Activated naive CD8-positive, alpha-beta T cell (primary cell): ENCODE measurements at regions not wholly inside any gene's neighbourhood (a gene's known extent, or its start where the extent isn't known, plus 50 kb on each side); places are given as distances from the start of the nearest gene placed in this dataset.

Experiments used
- H3K27ac Mint-ChIP-seq: one replicate; pipeline ENCODE4 v1.8.0; 2021; ENCODE audit warnings: mixed read lengths
- H3K27me3 Mint-ChIP-seq: one replicate; pipeline ENCODE4 v1.8.0; 2021; ENCODE audit warnings: mixed read lengths
- H3K36me3 Mint-ChIP-seq: one replicate; pipeline ENCODE4 v1.8.0; 2021; ENCODE audit warnings: mixed read lengths
- H3K4me1 Mint-ChIP-seq: one replicate; pipeline ENCODE4 v1.8.0; 2021; ENCODE audit warnings: low read depth, mixed read lengths
- H3K4me3 Mint-ChIP-seq: one replicate; pipeline ENCODE4 v1.8.0; 2021; ENCODE audit warnings: mild to moderate bottlenecking, mixed read lengths
- H3K9me3 Mint-ChIP-seq: one replicate; pipeline ENCODE4 v1.8.0; 2021; ENCODE audit warnings: low read depth, mixed read lengths

DNA sequence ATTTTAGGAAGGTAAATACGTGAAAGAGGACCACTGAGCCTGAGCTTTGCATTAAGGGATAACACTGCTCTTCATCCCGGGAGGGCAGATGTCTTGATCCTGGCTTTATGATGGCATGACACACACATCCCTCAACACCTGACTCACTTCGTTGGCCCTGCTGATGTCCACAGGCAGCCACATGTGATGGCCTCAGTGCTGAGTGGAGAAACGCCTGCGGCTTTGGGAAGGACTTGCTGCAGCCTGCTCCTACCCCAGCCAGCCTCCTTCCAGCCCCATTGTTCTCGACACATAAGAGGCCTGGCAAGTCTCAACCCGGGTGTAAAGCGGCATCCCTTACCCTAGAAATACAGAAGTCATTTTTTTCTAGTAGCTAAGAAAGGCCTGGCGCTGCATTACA lies 169.0 kb downstream of the SYK start:
- H3K4me3 Mint-ChIP-seq: no peak overlapping the region
- H3K36me3 Mint-ChIP-seq: no peaks in the 10 kb centered on the region
- H3K9me3 Mint-ChIP-seq: no peaks in the 10 kb centered on the region
- no peak overlapping the region for H3K27ac Mint-ChIP-seq
- H3K4me1 Mint-ChIP-seq: peaks cover 9% of the 10 kb centered on the region
- peaks cover 6% of the 10 kb centered on the region for H3K27me3 Mint-ChIP-seq

DNA sequence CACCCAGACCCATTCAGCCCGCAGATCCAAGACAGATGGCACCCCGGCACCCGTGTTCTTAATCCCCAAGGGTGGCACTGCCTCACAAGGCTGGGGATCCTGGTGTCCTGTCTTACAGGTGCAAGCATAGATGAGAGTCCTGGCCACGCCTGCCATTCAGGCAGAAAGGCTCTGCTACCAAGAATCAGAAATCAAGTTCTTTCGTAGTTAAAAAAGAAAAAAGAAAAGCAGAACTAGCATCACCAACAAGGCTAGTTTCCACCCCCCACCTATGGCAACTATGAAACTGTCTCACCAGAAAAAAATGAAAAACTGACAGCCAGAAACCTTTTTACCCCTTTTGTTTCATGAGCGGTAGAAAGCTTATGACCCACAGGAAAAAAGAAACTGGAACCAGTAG lies 170.4 kb downstream of the SYK start:
- H3K4me1 Mint-ChIP-seq: no peaks in the 10 kb centered on the region
- no peaks in the 10 kb centered on the region for H3K36me3 Mint-ChIP-seq
- H3K4me3 Mint-ChIP-seq: no peak overlapping the region
- H3K27me3 Mint-ChIP-seq: peaks cover 6% of the 10 kb centered on the region
- H3K27ac Mint-ChIP-seq: no peak overlapping the region
- H3K9me3 Mint-ChIP-seq: no peaks in the 10 kb centered on the region

DNA sequence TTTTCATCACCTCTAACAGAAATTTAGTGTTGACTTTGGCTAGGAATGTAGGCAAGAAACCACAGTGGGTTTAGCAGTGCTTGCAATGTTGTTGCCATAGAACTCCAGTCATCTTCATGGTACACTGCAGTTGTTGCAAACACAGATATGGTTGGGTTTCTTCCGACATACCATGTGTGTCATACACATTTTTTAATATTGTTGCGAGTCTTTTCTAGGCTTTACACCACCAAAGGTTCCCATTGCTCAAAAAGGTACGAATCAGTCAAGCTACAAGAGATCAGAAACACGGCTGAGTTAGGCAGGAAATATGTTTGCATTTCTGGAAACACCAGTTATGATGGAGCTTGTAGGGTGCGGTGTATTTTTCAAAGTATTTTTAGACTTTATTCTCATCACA lies 172.4 kb downstream of the SYK start:
- peaks cover 8% of the 10 kb centered on the region for H3K27me3 Mint-ChIP-seq
- no peak overlapping the region for H3K27ac Mint-ChIP-seq
- H3K4me1 Mint-ChIP-seq: no peaks in the 10 kb centered on the region
- no peaks in the 10 kb centered on the region for H3K36me3 Mint-ChIP-seq
- H3K4me3 Mint-ChIP-seq: no peak overlapping the region
- no peaks in the 10 kb centered on the region for H3K9me3 Mint-ChIP-seq

DNA sequence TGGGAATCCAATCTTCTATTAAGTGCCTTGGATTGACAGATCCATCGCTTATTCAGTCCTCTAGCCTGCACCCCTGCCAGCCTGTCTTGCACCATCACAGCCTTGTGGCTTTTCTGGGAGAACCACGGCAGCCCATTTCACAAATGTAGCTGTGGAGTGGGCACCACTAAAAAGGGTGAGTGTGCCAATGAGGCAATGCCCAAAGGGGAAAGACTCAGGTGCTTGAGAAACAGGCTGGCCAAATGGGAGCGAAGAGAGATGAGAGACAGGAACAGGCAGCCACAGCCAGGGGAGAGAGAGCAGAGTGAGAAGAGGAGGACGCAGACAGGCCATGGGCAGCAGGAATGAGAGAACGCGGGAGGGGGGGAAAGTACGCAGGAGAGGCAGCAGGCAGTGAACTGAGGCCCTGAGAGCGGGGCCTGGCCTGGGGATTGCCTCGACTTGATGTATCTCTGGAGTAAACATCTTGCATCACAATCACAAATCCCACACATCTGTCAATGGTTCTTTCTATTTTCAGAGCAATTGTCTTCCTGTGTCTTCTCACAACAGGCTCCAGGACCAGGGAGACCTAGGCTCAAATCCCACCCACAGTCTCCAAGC lies 173.1 kb downstream of the SYK start:
- Mint-ChIP-seq H3K36me3 (no peaks in the 10 kb centered on the region), H3K27ac (no peak overlapping the region), H3K9me3 (no peaks in the 10 kb centered on the region), H3K4me1 (no peaks in the 10 kb centered on the region), H3K4me3 (no peak overlapping the region), H3K27me3 (peaks cover 7% of the 10 kb centered on the region)

DNA sequence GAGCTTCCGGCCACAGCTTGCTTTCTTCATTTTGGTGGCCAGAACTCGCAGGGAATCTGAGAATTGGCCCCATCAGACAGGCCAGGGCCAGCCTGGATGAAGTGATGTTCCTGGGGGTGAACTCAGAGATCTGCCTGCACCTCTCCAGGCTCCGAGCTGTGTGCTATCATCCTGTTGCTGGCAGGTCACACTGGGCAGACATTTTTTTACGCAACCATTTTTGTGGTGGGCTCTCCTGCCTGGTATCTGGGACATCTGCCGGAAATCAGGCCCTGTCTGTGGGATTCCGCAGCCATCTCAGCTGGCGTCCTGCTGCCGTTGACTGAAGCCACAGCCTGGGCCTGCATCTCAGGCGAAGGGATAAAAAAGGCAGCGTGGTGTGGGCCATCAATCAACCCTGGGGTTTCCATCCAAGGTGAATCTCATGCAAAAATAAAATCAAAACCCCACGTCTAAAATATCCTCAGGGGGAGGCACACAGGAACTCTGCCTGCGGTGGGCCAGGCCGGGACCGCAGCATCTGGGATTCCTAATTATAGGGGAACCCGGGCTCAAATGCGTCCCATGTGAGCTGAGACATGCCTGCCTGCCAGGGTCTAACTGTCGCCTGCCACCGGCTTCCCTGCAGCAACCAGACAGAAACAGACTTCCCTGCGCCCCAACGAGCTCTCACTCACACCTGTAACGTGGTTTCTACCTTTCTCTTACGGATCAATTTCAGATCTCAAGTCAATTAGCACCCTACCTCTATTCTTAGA lies 174.3 kb downstream of the SYK start:
- Mint-ChIP-seq H3K4me3 (no peak overlapping the region), H3K27me3 (peaks cover 7% of the 10 kb centered on the region), H3K9me3 (no peaks in the 10 kb centered on the region), H3K27ac (no peak overlapping the region), H3K36me3 (no peaks in the 10 kb centered on the region), H3K4me1 (no peaks in the 10 kb centered on the region)

DNA sequence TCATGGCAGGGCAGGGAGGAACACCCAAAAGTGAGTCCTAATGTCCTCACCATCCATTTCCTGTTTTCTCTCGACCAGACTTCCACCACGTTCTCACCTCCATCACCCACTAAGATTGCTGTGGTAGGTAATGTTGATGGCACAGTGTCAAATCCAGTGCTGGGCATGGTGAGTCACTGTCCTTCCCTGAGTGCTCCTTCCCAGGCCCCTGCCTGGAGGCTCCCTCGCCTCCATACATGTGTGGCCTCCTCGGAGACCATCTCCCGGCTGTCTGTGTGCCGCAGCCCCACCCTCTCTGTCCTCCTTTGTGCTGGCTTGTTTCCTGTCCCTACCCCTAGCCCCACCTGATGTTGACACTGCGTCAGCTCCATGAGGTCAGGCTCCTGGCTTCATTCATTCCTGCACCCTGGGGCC lies 177.5 kb downstream of the SYK start:
- Mint-ChIP-seq H3K9me3 (no peaks in the 10 kb centered on the region), H3K36me3 (no peaks in the 10 kb centered on the region), H3K4me3 (no peak overlapping the region), H3K27me3 (peaks cover 4% of the 10 kb centered on the region), H3K4me1 (no peaks in the 10 kb centered on the region), H3K27ac (no peak overlapping the region)

DNA sequence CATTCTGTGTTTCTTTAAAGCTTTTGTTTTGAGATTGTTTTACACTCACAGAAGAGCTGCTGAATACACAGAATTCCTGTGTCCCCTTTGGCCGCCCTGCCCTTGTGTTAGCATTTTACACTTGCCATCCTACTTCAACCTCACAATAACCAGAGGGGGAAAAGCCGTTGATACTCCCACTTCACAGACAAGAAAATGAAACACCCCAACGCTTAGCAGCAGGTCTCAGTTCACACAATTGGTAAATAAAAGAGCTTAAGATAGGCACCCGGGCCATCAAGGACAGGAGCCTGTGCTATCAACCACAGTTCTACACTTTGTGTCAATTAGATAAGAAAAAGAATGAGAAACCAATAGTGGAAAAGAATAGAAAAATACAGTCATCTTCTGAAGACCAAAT lies 178.0 kb downstream of the SYK start:
- peaks cover 4% of the 10 kb centered on the region for H3K27me3 Mint-ChIP-seq
- no peaks in the 10 kb centered on the region for H3K9me3 Mint-ChIP-seq
- H3K27ac Mint-ChIP-seq: no peak overlapping the region
- no peak overlapping the region for H3K4me3 Mint-ChIP-seq
- no peaks in the 10 kb centered on the region for H3K36me3 Mint-ChIP-seq
- H3K4me1 Mint-ChIP-seq: no peaks in the 10 kb centered on the region

DNA sequence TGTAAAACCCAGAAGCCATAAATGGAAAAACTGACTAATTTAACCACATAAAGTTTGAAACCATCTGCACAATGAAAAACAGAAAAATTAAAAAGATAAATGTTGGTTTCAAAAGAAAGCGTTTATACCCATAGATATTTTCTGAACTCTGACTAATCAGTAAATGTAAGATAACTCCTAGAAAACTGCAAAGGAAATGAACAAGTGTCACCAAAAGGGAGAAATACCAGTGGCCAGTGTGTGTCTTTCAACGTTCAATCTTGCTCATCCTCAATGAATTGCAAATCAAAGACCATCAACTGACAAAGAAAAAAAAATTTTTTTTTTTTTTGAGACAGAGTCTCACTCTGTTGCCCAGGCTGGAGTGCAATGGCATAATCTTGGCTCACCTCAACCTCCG lies 180.1 kb downstream of the SYK start:
- no peak overlapping the region for H3K4me3 Mint-ChIP-seq
- no peak overlapping the region for H3K27ac Mint-ChIP-seq
- H3K27me3 Mint-ChIP-seq: peaks cover 4% of the 10 kb centered on the region
- H3K36me3 Mint-ChIP-seq: no peaks in the 10 kb centered on the region
- H3K4me1 Mint-ChIP-seq: no peaks in the 10 kb centered on the region
- H3K9me3 Mint-ChIP-seq: no peaks in the 10 kb centered on the region

DNA sequence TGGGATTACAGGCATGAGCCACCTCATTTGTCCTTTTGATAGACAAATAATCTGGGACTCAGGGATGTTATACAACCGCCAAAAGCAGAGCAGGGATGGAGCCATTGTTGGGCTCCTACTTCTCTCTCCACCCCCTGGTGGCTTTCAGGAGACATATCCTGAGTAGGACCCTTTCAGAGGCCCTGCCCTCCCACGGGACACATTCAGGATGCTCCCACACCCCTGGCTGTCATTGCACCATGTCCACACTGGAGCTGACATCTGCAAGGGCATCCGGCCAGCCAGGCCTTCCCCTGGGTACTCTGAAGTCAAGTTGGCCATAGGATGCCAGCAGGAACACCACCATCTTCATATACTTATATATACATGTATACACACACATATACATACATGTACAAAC lies 181.8 kb downstream of the SYK start:
- Mint-ChIP-seq H3K27ac (no peak overlapping the region), H3K9me3 (no peaks in the 10 kb centered on the region), H3K4me3 (no peak overlapping the region), H3K27me3 (peaks cover 4% of the 10 kb centered on the region), H3K36me3 (no peaks in the 10 kb centered on the region), H3K4me1 (no peaks in the 10 kb centered on the region)

DNA sequence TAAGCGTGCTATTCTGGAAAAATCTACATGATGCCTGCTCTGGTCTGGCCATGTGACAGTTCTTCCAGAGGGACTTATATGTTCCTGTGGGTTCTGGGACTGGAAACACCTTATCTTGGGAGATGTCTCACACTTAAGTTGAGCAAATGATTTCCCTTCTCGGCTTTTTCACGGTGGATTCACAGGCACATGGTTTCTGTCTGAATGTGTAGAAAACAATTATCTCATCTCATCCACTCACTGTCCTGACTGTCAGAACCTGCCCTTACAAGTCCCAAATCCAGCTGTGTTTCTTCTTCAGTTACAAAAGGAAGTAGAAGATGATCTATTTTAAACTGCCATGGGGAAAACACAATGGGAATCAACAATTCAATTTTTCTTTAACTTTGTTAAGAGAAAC lies 184.0 kb downstream of the SYK start:
- Mint-ChIP-seq H3K4me3 (no peak overlapping the region), H3K4me1 (no peaks in the 10 kb centered on the region), H3K9me3 (no peaks in the 10 kb centered on the region), H3K27me3 (peaks cover 2% of the 10 kb centered on the region), H3K27ac (no peak overlapping the region), H3K36me3 (no peaks in the 10 kb centered on the region)

DNA sequence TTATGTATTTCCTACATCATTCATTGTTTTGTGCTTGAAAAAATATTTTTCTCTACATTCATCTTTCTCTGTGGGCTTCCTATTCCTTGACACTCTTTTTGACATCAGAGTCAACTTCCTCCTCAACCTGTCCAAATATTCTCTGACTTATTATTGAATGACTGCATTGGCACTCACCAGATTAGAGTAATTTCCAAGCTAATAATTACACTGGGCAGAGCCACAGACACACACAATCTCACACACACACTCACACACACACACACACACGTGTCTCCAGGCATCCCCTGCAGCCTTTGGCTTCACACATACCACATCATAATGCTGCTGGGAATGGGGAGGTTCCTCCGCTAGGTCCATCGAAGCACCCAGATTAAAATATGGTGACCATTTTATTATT lies 184.5 kb downstream of the SYK start:
- Mint-ChIP-seq H3K9me3 (no peaks in the 10 kb centered on the region), H3K4me3 (no peak overlapping the region), H3K4me1 (no peaks in the 10 kb centered on the region), H3K27me3 (peaks cover 2% of the 10 kb centered on the region), H3K27ac (no peak overlapping the region), H3K36me3 (no peaks in the 10 kb centered on the region)

DNA sequence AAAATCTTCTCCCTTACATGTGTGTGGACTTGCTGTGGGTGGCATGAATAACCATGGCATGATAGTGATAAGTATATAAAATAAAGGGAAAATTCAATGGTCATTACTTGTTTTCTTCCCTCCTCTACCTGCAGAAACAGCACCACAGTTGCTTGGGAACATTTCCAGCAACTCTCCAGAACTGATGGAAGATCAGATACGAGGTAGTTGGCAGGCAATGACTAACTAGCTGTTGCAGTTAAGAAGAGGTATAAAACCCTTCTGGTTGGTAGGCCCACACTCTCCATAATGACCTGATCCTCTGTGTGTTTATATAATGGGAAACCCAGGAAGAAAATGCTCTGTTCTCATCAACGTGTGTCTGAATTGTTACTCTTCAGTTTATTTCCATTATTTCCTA lies 185.9 kb downstream of the SYK start:
- Mint-ChIP-seq H3K27me3 (peaks cover 2% of the 10 kb centered on the region), H3K4me3 (no peak overlapping the region), H3K27ac (no peak overlapping the region), H3K4me1 (no peaks in the 10 kb centered on the region), H3K9me3 (no peaks in the 10 kb centered on the region), H3K36me3 (no peaks in the 10 kb centered on the region)

DNA sequence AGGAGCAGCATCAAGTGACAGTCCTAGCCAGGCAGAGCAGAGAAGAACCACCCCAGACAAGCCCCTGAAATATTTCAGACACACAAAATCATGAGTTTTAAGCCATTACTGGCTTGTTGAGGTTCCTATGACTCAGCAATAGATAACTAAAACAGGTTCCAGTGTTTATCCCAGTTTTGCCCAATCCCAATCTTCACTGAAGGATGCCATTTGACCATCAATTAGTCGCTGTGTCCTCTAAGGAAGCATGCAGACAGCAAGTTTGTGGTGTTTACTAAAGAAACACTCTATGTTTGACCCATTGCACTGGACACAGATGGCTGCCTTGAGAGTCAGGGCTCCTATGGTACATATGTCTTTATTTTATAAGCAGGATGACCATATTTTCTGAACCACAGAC lies 186.7 kb downstream of the SYK start:
- no peak overlapping the region for H3K4me3 Mint-ChIP-seq
- no peaks in the 10 kb centered on the region for H3K9me3 Mint-ChIP-seq
- H3K4me1 Mint-ChIP-seq: no peaks in the 10 kb centered on the region
- H3K27ac Mint-ChIP-seq: no peak overlapping the region
- peaks cover 2% of the 10 kb centered on the region for H3K27me3 Mint-ChIP-seq
- H3K36me3 Mint-ChIP-seq: no peaks in the 10 kb centered on the region

DNA sequence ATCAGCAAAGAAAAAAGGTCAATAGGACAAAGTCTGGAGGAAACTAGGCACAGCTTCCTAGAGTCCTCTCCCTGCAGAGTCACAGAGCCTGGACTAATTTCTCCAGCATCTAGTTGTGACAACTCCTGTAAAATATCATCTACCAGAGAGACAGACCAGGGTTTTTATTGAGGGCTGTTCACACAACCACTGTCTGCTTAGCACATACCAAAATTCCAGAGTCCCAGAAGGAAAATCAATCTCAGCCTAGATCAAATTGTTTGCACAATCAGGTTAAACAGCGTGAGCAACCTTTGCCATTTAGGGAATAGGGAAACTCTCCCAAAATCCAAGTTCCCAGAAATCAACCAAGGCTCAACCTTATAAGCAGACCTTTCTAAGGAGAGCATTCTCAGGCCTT lies 190.3 kb downstream of the SYK start:
- H3K9me3 Mint-ChIP-seq: no peaks in the 10 kb centered on the region
- no peaks in the 10 kb centered on the region for H3K36me3 Mint-ChIP-seq
- H3K27me3 Mint-ChIP-seq: no peaks in the 10 kb centered on the region
- H3K4me3 Mint-ChIP-seq: no peak overlapping the region
- no peaks in the 10 kb centered on the region for H3K4me1 Mint-ChIP-seq
- H3K27ac Mint-ChIP-seq: no peak overlapping the region

DNA sequence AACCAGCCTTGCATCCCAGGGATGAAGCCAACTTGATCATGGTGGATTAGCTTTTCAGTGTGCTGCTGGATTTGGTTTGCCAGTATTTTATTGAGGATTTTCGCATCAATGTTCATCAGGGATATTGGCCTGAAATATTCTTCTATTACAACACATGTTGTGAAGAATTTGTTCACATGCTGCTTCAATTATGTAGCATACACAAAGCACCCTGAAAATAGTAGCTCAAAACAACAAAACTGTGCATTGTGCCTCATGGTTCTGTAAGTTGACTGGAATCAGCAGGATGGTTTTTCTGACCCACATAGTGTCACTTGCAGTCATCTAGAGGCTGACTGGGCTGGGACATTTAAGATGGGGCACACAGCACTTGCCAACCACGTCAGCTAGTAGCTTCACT lies 193.9 kb downstream of the SYK start:
- no peaks in the 10 kb centered on the region for H3K9me3 Mint-ChIP-seq

More for the DNA sequence above, 193.9 kb downstream of the SYK start:
- Mint-ChIP-seq H3K4me1 (no peaks in the 10 kb centered on the region), H3K27me3 (no peaks in the 10 kb centered on the region), H3K36me3 (no peaks in the 10 kb centered on the region), H3K27ac (no peak overlapping the region), H3K4me3 (no peak overlapping the region)
